GM12878 (cell line): ENCODE measurements at regions not wholly inside any gene's neighbourhood (a gene's known extent, or its start where the extent isn't known, plus 50 kb on each side); places are given as distances from the start of the nearest gene placed in this dataset.

ENCODE experiments used
- ATAC-seq: fragments of 200-7000 bp; cut with Tn5 transposase; 3 replicates; pipeline ENCODE4 v1.9.1; 2020; ENCODE audit warnings: mild to moderate bottlenecking, moderate library complexity
- BruUV-seq: library from RNA; stranded (reverse); fragments of 400-500 nt; replicated peaks from 2 replicates; lab custom pipeline; 2021; lab: Mats Ljungman, UMichigan
- CTCF ChIA-PET: fragments of 300-600 bp; sonication (Branson Sonifier 250); formaldehyde crosslinking; extraction: SDS; loops from one replicate; lab custom pipeline; 2021; ENCODE audit warnings: inconsistent platforms; lab: Yijun Ruan, JAX
- POLR2A ChIA-PET: fragments of 350-600 bp; formaldehyde crosslinking; extraction: SDS; loops from one replicate; lab custom pipeline; 2021; ENCODE audit warnings: inconsistent platforms; lab: Charles Lee
- RAD21 ChIA-PET: fragments of 300-600 bp; sonication (Branson Sonifier 250); formaldehyde crosslinking; loops from one replicate; lab custom pipeline; 2023; ENCODE audit warnings: antibody characterized with exemption; ENCODE audit not compliant: unreplicated experiment; lab: Charles Lee
- SMC1A ChIA-PET: fragments of 300-600 bp; sonication (Branson Sonifier 250); formaldehyde crosslinking; loops from one replicate; lab custom pipeline; 2023; ENCODE audit not compliant: unreplicated experiment, uncharacterized antibody; lab: Charles Lee
- DNase-seq: peaks from one replicate; pipeline ENCODE4 v3.0.0-alpha.2; 2011; ENCODE audit warnings: low read depth, low spot score
- FAIRE-seq: peaks from 3 replicates; lab custom pipeline; 2011; peaks lifted over from hg19 to GRCh38; lab: Jason Lieb, UNC
- H2AFZ ChIP-seq: 2 replicates; pipeline ENCODE4 v1.6.0; 2011; ENCODE audit warnings: low read depth, low read length, control low read depth; ENCODE audit not compliant: control insufficient read depth
- H3K27ac ChIP-seq: 2 replicates; pipeline ENCODE4 v1.5.1; 2011; ENCODE audit warnings: control low read depth; ENCODE audit not compliant: control insufficient read depth, insufficient read depth
- H3K27me3 ChIP-seq, 2 experiments: replicated peaks in 1 of 2; 2 replicates each; pipeline versions ENCODE4 v1.6.0 to v1.6.1; 2011; ENCODE audit warnings: low read length in 1 of 2; ENCODE audit not compliant: control insufficient read depth in 2 of 2, insufficient read depth in 2 of 2
- H3K36me3 ChIP-seq, 2 experiments: 2 replicates each; pipeline ENCODE4 v1.5.1; 2011; ENCODE audit warnings: low read length in 1 of 2; ENCODE audit not compliant: control insufficient read depth in 2 of 2, insufficient read depth in 2 of 2
- H3K4me1 ChIP-seq: 2 replicates; pipeline ENCODE4 v1.6.1; 2011; ENCODE audit warnings: mild to moderate bottlenecking, low read length, moderate library complexity, mixed read lengths; ENCODE audit not compliant: control insufficient read depth, insufficient read depth
- H3K4me2 ChIP-seq: 2 replicates; pipeline ENCODE4 v1.6.0; 2011; ENCODE audit warnings: control low read depth; ENCODE audit not compliant: control insufficient read depth, insufficient read depth
- H3K4me3 ChIP-seq: fragments of 200-600 bp; sonication (generic); 2 replicates; pipeline ENCODE4 v1.5.1; 2016
- H3K79me2 ChIP-seq: 2 replicates; pipeline ENCODE4 v1.6.0; 2011; ENCODE audit warnings: low read length; ENCODE audit not compliant: control insufficient read depth, insufficient read depth
- H3K9ac ChIP-seq: 2 replicates; pipeline ENCODE4 v1.8.0; 2011; ENCODE audit warnings: low read length, control low read depth, mixed read lengths; ENCODE audit not compliant: control insufficient read depth, insufficient read depth
- H3K9me3 ChIP-seq: replicated peaks from 3 replicates; pipeline ENCODE4 v1.5.1; 2011; ENCODE audit warnings: mild to moderate bottlenecking, low read length; ENCODE audit not compliant: control insufficient read depth, insufficient read depth
- H4K20me1 ChIP-seq: 2 replicates; pipeline ENCODE4 v1.6.0; 2011; ENCODE audit not compliant: control insufficient read depth, insufficient read depth
- ASH2L ChIP-seq: fragments of 300-600, 200-600 bp; sonication (generic); IDR thresholded peaks from 2 replicates; pipeline ENCODE4 v1.6.1; 2017; ENCODE audit warnings: low read depth, mild to moderate bottlenecking, borderline replicate concordance
- BCLAF1 ChIP-seq: fragments of 450-650 bp; IDR thresholded peaks from 2 replicates; pipeline ENCODE4 v1.6.1; 2017; ENCODE audit warnings: antibody characterized with exemption, mild to moderate bottlenecking, moderate library complexity
- CBFB ChIP-seq: IDR thresholded peaks from 2 replicates; pipeline ENCODE4 v1.6.1; 2016; ENCODE audit warnings: antibody characterized with exemption, low read depth
- CBX5 ChIP-seq: sonication (generic); IDR thresholded peaks from 2 replicates; pipeline ENCODE4 v1.6.1; 2016; ENCODE audit warnings: low read depth, moderate library complexity, mild to moderate bottlenecking, inconsistent platforms
- DPF2 ChIP-seq: fragments of 450-650 bp; IDR thresholded peaks from 2 replicates; pipeline ENCODE4 v1.6.1; 2017; ENCODE audit warnings: mild to moderate bottlenecking
- GABPA ChIP-seq: IDR thresholded peaks from 2 replicates; pipeline ENCODE4 v1.6.1; 2014; ENCODE audit warnings: antibody characterized with exemption, low read depth, mild to moderate bottlenecking, inconsistent platforms
- HDGF ChIP-seq: fragments of 450-650 bp; IDR thresholded peaks from 2 replicates; pipeline ENCODE4 v1.6.1; 2016; ENCODE audit warnings: antibody characterized with exemption
- NR2F1 ChIP-seq: fragments of 450-650 bp; conservative IDR thresholded peaks from 2 replicates; pipeline ENCODE4 v1.6.1; 2017; ENCODE audit warnings: mild to moderate bottlenecking
- PRDM15 ChIP-seq: fragments of 450-650 bp; formaldehyde crosslinking; IDR thresholded peaks from 2 replicates; pipeline ENCODE4 v1.4.0; 2020; ENCODE audit warnings: mild to moderate bottlenecking, moderate library complexity
- SP1 ChIP-seq: IDR thresholded peaks from one replicate; pipeline ENCODE4 v1.6.1; 2011; ENCODE audit warnings: low read depth, low read length
- ZBTB40 ChIP-seq: fragments of 450-650 bp; IDR thresholded peaks from 2 replicates; pipeline ENCODE4 v1.6.1; 2016; ENCODE audit warnings: mild to moderate bottlenecking, moderate library complexity, borderline replicate concordance
- WGBS: methylation state at CpG from one replicate; pipeline ENCODE4 v1.1.6; 2016; ENCODE audit warnings: low lambda C conversion rate; ENCODE audit not compliant: insufficient replicate concordance, insufficient coverage; ENCODE audit errors: missing lambda C conversion rate; 5-methylcytosine and 5-hydroxymethylcytosine counted together
- in situ Hi-C: fragments of 300-500 bp; cut with MboI; formaldehyde crosslinking; loops from 9 replicates; pipeline ENCODE4 v1.14.3; 2018; ENCODE audit warnings: mixed read lengths
- intact Hi-C: fragments of 100-400 bp; cut with micrococcal nuclease; formaldehyde crosslinking; loops from one replicate; pipeline ENCODE4 v1.14.2; 2022; ENCODE audit not compliant: unreplicated experiment

DNA sequence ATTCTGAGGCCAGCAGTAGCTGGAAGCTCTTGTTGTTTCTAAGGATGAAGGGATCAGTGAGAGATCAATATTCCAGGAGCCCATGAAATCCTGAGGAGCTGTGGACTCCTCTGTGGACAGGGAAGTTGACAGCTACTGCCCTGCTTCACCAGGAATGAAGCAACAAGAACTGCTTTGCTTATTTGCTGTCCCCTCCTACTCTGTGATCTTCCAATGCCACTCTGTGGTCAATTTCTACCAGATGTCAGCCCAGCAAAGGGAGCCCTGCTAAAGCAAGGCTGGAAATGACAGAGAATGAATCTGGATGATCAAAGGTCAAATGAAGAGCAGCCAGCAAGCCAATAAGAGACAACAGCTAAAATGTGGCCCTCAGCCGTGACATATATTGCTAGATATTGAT, 227.5 kb upstream of the CHRM2 start:
- POLR2A ChIA-PET = no interaction called here
- no peaks in the 10 kb centered on the region for H3K27me3 ChIP-seq
- FAIRE-seq (no peak), DNase-seq (no peak), ATAC-seq (no peak)
- BruUV-seq = no TSS peak
- no peak overlapping the region for H3K27ac ChIP-seq
- no peak overlapping the region for H3K4me3 ChIP-seq
- no peak overlapping the region for H3K4me2 ChIP-seq
- H3K4me1 ChIP-seq = no peaks in the 10 kb centered on the region
- H3K9ac ChIP-seq = no peak overlapping the region
- H2AFZ ChIP-seq = no peak overlapping the region
- no peak for TF ChIP-seq SP1
- TF ChIP-seq ZBTB40 = no peak
- TF ChIP-seq CBX5 = no peak
- TF ChIP-seq PRDM15 = no peak
- TF ChIP-seq BCLAF1 = no peak
- no peak for TF ChIP-seq HDGF
- no peak for TF ChIP-seq NR2F1
- no peak for TF ChIP-seq DPF2
- no peak for TF ChIP-seq ASH2L
- no peak for TF ChIP-seq CBFB
- no peak for TF ChIP-seq GABPA
- RAD21 ChIA-PET = no interaction called here
- 0% methylated on average over 1 of the region's 1 CpG for WGBS
- H3K79me2 ChIP-seq = no peaks in the 10 kb centered on the region
- CTCF ChIA-PET = no interaction called here
- no peaks in the 10 kb centered on the region for H3K36me3 ChIP-seq
- H4K20me1 ChIP-seq = no peaks in the 10 kb centered on the region
- in situ Hi-C loops = no loop called here
- no peaks in the 10 kb centered on the region for H3K9me3 ChIP-seq
- intact Hi-C loops = no loop called here
- SMC1A ChIA-PET = no interaction called here
